Neural cell (in vitro differentiated cells): ENCODE measurements at regions not wholly inside any gene's neighbourhood (a gene's known extent, or its start where the extent isn't known, plus 50 kb on each side); places are given as distances from the start of the nearest gene placed in this dataset.
A peak's percentile ranks its signal among the peaks of the same experiment; 100 is the strongest.

Source experiments
- H2AFZ ChIP-seq: fragments of 200-600, 300-800 bp; sonication (generic), shearing (Covaris generic); 2 replicates; pipeline ENCODE4 v1.6.0; 2014; ENCODE audit warnings: low read depth, mild to moderate bottlenecking, antibody characterized with exemption, low read length, moderate library complexity
- H3F3A ChIP-seq: fragments of 200-600 bp; shearing (Covaris generic); 2 replicates; pipeline ENCODE4 v1.6.1; 2016; ENCODE audit warnings: mild to moderate bottlenecking, moderate library complexity, mixed read lengths, antibody characterized with exemption, low read length; ENCODE audit not compliant: insufficient read depth, poor library complexity, severe bottlenecking
- H3K27ac ChIP-seq: fragments of 200-600, 300-800 bp; sonication (generic), shearing (Covaris generic); 2 replicates; pipeline ENCODE4 v1.5.1; 2014; ENCODE audit warnings: mild to moderate bottlenecking, low read length, moderate library complexity
- H3K27me3 ChIP-seq: fragments of 300-800, 200-600 bp; sonication (generic), shearing (Covaris generic); 2 replicates; pipeline ENCODE4 v1.6.0; 2014; ENCODE audit warnings: mild to moderate bottlenecking, low read depth, low read length, moderate library complexity; ENCODE audit not compliant: insufficient read depth
- H3K36me3 ChIP-seq: fragments of 300-800, 200-600 bp; sonication (generic), shearing (Covaris generic); 2 replicates; pipeline ENCODE4 v1.5.1; 2014; ENCODE audit warnings: mild to moderate bottlenecking, antibody characterized with exemption, low read length, moderate library complexity; ENCODE audit not compliant: insufficient read depth
- H3K4me2 ChIP-seq: fragments of 300-800, 200-600 bp; sonication (generic), shearing (Covaris generic); 2 replicates; pipeline ENCODE4 v1.6.0; 2014; ENCODE audit warnings: mild to moderate bottlenecking, low read length
- H3K4me3 ChIP-seq: fragments of 300-800, 200-600 bp; sonication (generic), shearing (Covaris generic); 2 replicates; pipeline ENCODE4 v1.5.1; 2014; ENCODE audit warnings: mild to moderate bottlenecking, low read length, moderate library complexity
- H3K79me2 ChIP-seq: fragments of 200-600 bp; shearing (Covaris generic); replicated peaks from 2 replicates; pipeline ENCODE4 v1.6.0; 2014; ENCODE audit warnings: mild to moderate bottlenecking, low read length, moderate library complexity; ENCODE audit not compliant: insufficient read depth
- H3K9ac ChIP-seq: fragments of 300-800, 200-600 bp; sonication (generic), shearing (Covaris generic); 2 replicates; pipeline ENCODE4 v1.6.1; 2016; ENCODE audit warnings: mild to moderate bottlenecking, low read length, mixed read lengths
- H3K9me2 ChIP-seq: fragments of 200-600 bp; shearing (Covaris generic); 2 replicates; pipeline ENCODE4 v1.6.1; 2016; ENCODE audit warnings: mild to moderate bottlenecking, low read length, mixed read lengths; ENCODE audit not compliant: insufficient read depth
- H3K9me3 ChIP-seq: fragments of 200-600, 300-800 bp; sonication (generic), shearing (Covaris generic); 2 replicates; pipeline ENCODE4 v1.6.1; 2016; ENCODE audit warnings: mild to moderate bottlenecking, mixed run types, low read length, moderate library complexity, mixed read lengths
- H4K20me1 ChIP-seq: fragments of 200-600 bp; shearing (Covaris generic); 2 replicates; pipeline ENCODE4 v1.6.1; 2016; ENCODE audit warnings: mild to moderate bottlenecking, mixed run types; ENCODE audit not compliant: insufficient read depth
- EP300 ChIP-seq: fragments of 450-650 bp; conservative IDR thresholded peaks from 2 replicates; pipeline ENCODE4 v1.6.1; 2014; ENCODE audit warnings: antibody characterized with exemption, mild to moderate bottlenecking, moderate library complexity; ENCODE audit not compliant: poor library complexity, severe bottlenecking
- EZH2 ChIP-seq: fragments of 200-600, 300-800 bp; shearing (Covaris generic), sonication (generic); IDR thresholded peaks from 2 replicates; pipeline ENCODE4 v1.6.1; 2014; ENCODE audit warnings: antibody characterized with exemption, low read length, borderline replicate concordance, mild to moderate bottlenecking; ENCODE audit not compliant: insufficient read depth, poor library complexity, severe bottlenecking
- MXI1 ChIP-seq: fragments of 450-650 bp; conservative IDR thresholded peaks from 2 replicates; pipeline ENCODE4 v1.6.1; 2014; ENCODE audit warnings: antibody characterized with exemption, mild to moderate bottlenecking; ENCODE audit not compliant: poor library complexity, severe bottlenecking
- POLR2AphosphoS5 ChIP-seq: IDR thresholded peaks from 2 replicates; pipeline ENCODE4 v1.6.1; 2012
- RAD21 ChIP-seq: fragments of 450-650 bp; conservative IDR thresholded peaks from 2 replicates; pipeline ENCODE4 v1.6.1; 2014; ENCODE audit warnings: antibody characterized with exemption, mild to moderate bottlenecking, moderate library complexity
- SMC3 ChIP-seq: fragments of 450-650 bp; conservative IDR thresholded peaks from 2 replicates; pipeline ENCODE4 v1.6.1; 2014; ENCODE audit warnings: antibody characterized with exemption, mild to moderate bottlenecking, moderate library complexity; ENCODE audit not compliant: poor library complexity
- TAF1 ChIP-seq: IDR thresholded peaks from 2 replicates; pipeline ENCODE4 v1.6.1; 2012; ENCODE audit warnings: low read depth
- TF ChIP-seq, protein P1 (sequence below): fragments of 450-650 bp; IDR thresholded peaks from 2 replicates; pipeline ENCODE4 v1.5.1; 2014; ENCODE audit warnings: antibody characterized with exemption, mild to moderate bottlenecking, moderate library complexity; ENCODE audit not compliant: poor library complexity, severe bottlenecking
- TF ChIP-seq, protein P2 (sequence below): IDR thresholded peaks from 2 replicates; pipeline ENCODE4 v1.6.1; 2012; ENCODE audit warnings: borderline replicate concordance

DNA sequence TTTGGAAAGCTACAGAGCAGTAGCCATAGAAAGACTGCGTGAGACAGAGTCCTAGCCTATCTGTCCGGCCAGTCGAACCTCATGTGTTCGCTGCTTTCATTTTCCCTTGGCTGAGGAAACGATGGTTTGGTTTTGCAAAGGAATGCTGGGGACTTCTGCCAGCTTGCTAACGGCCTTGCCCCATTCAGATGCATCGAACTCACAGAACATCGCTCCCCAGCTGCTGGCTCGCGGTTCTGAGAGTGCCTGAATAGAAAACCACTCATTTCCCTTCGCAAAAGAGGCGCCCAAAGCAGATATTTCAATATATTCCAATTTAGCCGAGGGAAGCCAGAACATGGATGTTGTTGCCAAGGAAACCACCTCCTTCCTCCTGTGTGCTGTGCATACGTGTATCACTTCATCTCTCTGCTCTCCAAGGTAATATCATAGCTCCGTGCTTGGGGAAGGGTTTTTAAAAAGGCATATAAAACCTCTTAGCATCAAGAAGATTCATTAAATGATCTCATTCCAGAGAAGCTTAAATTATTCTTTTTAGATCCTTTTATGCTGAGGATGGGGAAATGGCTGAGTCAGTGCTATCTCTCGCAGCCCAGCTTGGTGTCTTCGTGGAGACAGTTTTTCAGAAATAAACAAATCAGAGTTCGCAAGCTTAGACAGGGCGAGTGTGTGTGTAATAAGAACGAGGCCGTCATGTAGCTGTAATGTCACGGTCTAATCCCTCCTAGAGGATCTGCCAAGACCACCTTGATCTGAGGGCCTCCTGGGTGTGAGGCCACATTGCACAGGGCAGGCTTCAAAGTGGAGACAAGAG is 215.2 kb downstream of the RPS24 start:
- Histone ChIP-seq H3F3A (no peaks in the 10 kb centered on the region), H3K9me3 (no peaks in the 10 kb centered on the region), H3K27me3 (no peaks in the 10 kb centered on the region), H3K27ac (peak overlapping the region; percentile 95), H2AFZ (peak overlapping the region; percentile 36), H4K20me1 (no peaks in the 10 kb centered on the region), H3K36me3 (no peaks in the 10 kb centered on the region), H3K4me3 (peak overlapping the region; percentile 42), H3K9ac (peak overlapping the region; percentile 69), H3K4me2 (peak overlapping the region; percentile 21), H3K9me2 (no peaks in the 10 kb centered on the region), H3K79me2 (no peaks in the 10 kb centered on the region)
- TF ChIP-seq TAF1 (no peak), SMC3 (peak; percentile 60), EZH2 (no peak), RAD21 (peak; percentile 56), EP300 (peak; percentile 67), MXI1 (no peak), POLR2AphosphoS5 (peak; percentile 64)
- TF ChIP-seq, protein P1, sequence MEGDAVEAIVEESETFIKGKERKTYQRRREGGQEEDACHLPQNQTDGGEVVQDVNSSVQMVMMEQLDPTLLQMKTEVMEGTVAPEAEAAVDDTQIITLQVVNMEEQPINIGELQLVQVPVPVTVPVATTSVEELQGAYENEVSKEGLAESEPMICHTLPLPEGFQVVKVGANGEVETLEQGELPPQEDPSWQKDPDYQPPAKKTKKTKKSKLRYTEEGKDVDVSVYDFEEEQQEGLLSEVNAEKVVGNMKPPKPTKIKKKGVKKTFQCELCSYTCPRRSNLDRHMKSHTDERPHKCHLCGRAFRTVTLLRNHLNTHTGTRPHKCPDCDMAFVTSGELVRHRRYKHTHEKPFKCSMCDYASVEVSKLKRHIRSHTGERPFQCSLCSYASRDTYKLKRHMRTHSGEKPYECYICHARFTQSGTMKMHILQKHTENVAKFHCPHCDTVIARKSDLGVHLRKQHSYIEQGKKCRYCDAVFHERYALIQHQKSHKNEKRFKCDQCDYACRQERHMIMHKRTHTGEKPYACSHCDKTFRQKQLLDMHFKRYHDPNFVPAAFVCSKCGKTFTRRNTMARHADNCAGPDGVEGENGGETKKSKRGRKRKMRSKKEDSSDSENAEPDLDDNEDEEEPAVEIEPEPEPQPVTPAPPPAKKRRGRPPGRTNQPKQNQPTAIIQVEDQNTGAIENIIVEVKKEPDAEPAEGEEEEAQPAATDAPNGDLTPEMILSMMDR, result no peak
- TF ChIP-seq, protein P2, sequence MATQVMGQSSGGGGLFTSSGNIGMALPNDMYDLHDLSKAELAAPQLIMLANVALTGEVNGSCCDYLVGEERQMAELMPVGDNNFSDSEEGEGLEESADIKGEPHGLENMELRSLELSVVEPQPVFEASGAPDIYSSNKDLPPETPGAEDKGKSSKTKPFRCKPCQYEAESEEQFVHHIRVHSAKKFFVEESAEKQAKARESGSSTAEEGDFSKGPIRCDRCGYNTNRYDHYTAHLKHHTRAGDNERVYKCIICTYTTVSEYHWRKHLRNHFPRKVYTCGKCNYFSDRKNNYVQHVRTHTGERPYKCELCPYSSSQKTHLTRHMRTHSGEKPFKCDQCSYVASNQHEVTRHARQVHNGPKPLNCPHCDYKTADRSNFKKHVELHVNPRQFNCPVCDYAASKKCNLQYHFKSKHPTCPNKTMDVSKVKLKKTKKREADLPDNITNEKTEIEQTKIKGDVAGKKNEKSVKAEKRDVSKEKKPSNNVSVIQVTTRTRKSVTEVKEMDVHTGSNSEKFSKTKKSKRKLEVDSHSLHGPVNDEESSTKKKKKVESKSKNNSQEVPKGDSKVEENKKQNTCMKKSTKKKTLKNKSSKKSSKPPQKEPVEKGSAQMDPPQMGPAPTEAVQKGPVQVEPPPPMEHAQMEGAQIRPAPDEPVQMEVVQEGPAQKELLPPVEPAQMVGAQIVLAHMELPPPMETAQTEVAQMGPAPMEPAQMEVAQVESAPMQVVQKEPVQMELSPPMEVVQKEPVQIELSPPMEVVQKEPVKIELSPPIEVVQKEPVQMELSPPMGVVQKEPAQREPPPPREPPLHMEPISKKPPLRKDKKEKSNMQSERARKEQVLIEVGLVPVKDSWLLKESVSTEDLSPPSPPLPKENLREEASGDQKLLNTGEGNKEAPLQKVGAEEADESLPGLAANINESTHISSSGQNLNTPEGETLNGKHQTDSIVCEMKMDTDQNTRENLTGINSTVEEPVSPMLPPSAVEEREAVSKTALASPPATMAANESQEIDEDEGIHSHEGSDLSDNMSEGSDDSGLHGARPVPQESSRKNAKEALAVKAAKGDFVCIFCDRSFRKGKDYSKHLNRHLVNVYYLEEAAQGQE, result peak; percentile 73

DNA sequence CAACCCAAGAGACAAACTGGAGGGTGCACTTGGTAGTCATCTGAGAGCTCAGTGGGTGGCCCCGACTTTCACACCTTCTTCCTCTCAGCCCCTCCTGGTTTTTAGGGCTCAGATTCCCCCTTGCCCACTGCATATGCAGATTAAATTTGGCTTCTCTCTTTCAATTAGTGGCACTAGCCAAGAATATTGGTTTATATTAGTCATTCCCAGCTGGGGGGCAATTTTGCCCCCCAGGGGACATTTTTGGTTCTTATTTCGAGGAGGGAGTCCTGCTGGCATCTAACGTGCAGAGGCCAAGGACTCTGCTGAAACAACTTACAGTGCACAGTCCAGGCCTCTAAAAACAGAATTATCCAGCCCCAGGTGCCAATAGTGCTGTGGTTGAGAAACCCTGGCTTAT is 216.0 kb downstream of the RPS24 start:
- peak overlapping the region; percentile 42 for H3K4me3 ChIP-seq
- H2AFZ ChIP-seq, result no peak overlapping the region
- no peaks in the 10 kb centered on the region for H4K20me1 ChIP-seq
- H3K9me2 ChIP-seq, result no peaks in the 10 kb centered on the region
- peak overlapping the region; percentile 95 for H3K27ac ChIP-seq
- TF ChIP-seq MXI1, result no peak
- TF ChIP-seq SMC3, result no peak
- no peak for TF ChIP-seq POLR2AphosphoS5
- TF ChIP-seq EP300, result no peak
- TF ChIP-seq TAF1, result no peak
- TF ChIP-seq, protein P2, result no peak
- TF ChIP-seq RAD21, result no peak
- TF ChIP-seq EZH2, result no peak
- TF ChIP-seq, protein P1, result no peak
- no peak overlapping the region for H3K4me2 ChIP-seq
- H3K27me3 ChIP-seq, result no peaks in the 10 kb centered on the region
- H3F3A ChIP-seq, result no peaks in the 10 kb centered on the region
- no peaks in the 10 kb centered on the region for H3K79me2 ChIP-seq
- no peaks in the 10 kb centered on the region for H3K36me3 ChIP-seq
- no peaks in the 10 kb centered on the region for H3K9me3 ChIP-seq
- H3K9ac ChIP-seq, result peak overlapping the region; percentile 69
